HG03460 (cell line): ENCODE measurements at regions not wholly inside any gene's neighbourhood (a gene's known extent, or its start where the extent isn't known, plus 50 kb on each side); places are given as distances from the start of the nearest gene placed in this dataset.
"Not testable (repeated sequence)": the region's sequence is repeated elsewhere in the genome, so short reads cannot be mapped to it uniquely, and the experiment has no call there.

ENCODE experiments used
- ATAC-seq: cut with Tn5 transposase; IDR thresholded peaks from one replicate; pipeline ENCODE4 v1.9.1; 2021; ENCODE audit not compliant: unreplicated experiment

DNA sequence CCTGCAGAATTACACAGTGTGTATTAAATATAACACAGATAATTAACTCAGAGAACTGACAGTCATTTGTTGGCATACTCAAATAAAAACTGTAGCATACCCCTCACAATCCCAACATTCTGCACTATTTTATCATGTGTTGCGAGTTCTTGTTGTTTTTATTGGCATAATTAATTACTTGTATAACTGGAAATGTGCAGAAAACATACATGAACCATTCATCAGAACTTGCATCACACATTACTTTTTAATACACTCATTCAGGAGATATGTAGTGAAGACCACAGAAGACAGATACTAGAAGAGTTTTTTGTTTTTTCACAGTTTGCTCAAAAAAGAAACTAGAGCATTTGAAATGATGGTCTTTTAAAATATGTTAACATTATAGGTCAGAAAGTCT, 74.6 kb upstream of the NEIL3 start:
- ATAC-seq, result no peak

DNA sequence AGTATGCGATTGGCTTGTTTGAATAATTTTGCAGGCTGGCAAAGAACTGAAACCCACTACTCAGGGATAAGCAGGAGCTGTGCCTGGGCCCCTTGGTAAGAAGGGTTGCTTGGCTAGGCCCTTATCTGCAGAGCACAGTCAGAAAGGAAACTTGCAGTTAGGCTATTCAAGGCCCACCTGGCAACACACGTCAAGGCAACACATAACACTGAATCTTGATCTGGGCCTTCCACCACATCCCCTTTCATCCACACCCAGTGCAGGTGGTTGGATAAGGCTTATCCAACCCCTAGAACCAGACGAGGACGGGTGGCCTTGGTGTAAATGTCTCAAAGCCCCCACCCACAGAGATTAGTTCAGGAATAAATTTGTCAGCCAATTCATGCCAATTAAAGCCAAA, 72.8 kb upstream of the NEIL3 start:
- ATAC-seq, result no peak

DNA sequence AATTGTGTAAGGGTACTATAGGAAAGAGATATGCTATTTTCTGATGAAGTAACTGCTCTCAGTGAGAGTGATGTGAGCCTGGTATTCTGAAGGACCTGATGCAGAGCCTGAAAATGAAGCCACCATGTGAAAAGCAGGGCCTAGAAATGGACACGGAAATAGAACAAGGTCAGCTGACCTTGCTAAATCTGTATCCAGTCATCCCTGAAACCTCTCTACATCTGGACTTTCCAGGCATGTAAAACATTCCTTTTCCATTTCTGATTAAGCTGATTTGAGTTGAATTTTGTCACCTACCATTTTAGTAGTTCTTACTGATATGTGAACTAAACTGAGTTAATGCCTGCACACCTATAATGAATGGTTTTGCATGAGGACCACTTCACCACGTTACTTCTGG, 72.4 kb upstream of the NEIL3 start:
- ATAC-seq, result no peak

DNA sequence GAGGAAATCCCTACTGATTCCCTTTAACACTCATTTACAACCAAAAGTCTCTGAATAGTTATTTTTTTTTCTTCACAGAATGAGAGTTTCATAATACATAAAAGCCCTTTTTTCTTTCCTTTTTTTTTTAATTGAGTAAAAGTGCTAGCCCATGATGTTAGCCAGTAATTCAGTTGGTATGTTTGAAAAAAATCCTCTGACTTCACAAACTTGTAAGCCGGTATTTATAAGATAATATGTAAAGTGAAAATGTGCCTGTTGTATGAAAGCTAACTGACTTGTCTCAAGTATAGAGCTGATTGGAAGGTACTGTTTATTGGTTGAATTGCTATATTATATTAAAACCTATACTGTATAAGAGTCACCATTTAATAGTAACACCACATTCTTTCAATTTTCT, 70.2 kb upstream of the NEIL3 start:
- no peak for ATAC-seq

DNA sequence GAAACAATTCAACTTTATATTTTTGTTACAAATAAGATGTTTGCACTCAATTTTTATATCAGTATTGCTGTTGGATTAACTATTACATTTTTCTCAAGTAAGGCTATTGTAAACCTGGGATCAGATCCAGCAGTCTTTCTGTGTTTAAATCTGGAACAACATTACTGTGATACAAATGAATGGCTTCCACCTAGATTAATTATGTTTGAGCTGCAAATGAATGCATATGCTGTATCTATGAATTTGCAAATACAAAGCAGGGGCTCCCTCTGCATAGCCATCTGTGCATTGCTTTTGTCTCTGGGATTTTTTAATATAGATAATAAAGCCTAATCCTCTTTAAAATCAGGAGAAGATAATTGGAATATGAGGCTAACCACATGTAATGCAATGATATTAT, 69.8 kb upstream of the NEIL3 start:
- ATAC-seq, result no peak

DNA sequence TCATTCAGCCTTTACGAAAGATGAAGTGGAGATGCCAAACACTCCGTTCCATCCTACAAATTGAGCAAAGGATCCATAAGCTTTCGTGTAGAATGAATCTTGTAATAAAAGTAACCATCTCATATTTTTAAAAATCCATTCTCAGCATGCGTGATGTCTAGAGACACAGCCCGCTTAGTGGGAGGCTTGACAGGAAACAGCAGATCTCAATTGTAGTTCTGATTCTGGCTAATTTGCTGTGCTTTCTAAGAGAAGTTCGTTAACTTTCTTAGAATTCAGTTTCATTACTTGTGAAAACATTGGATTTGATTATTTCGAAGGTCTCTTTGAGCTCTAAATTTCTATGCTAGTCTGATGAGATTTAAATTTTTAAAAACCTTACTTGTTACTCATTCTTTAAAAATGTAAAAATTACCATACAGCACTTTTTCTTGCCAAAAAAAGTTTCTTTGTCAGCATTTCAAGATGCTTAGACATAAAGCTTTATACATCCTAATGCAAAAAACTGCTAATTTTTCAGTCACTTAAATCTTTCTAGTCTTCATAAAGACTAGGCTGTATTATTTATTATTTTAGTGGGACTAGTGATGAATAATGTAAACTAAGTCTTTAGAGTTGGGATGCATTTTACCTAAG, 66.9 kb upstream of the NEIL3 start:
- ATAC-seq, result no peak

DNA sequence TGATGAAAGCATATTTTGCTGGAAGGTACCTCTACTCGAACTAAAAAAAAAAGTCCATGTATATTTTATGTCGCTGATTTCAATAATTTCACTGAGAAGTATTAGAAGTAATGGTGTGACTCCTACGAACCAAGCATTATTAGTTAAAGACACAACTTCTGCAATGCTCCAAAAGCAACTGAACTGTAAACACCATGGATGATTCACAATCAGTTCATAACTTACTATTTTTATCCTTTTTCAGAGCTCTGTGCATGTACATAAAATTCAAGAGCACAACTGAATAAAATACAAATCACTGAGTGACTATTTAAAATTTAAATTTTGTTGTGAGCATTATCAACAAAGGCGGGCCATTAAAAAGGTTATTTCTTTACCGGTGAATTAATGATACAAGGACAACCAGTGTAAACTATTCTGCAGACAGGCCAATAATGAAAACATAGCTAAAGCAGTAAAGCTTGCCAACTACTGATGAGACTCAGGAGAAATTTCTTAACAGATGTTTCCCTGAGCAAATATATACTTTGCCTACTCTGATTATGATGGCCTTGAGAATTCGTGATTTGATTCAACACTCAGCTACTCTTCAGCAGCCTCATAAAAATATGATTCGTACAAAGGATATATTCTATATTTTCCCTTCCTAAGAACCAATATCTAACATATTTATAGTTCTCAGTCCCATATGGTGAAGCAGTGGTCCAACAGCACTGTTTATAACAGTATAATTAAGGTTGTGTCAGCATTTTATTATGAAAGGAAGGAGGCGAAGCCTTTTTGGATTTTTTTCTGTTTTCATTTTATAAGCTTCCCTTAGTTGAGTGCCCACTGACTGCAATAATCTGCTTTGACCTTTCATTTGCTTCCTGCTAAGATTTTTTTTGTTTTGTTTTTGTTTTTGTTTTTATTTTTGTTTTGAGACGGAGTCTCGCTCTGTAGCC, 62.8 kb upstream of the NEIL3 start:
- ATAC-seq, result no peak

DNA sequence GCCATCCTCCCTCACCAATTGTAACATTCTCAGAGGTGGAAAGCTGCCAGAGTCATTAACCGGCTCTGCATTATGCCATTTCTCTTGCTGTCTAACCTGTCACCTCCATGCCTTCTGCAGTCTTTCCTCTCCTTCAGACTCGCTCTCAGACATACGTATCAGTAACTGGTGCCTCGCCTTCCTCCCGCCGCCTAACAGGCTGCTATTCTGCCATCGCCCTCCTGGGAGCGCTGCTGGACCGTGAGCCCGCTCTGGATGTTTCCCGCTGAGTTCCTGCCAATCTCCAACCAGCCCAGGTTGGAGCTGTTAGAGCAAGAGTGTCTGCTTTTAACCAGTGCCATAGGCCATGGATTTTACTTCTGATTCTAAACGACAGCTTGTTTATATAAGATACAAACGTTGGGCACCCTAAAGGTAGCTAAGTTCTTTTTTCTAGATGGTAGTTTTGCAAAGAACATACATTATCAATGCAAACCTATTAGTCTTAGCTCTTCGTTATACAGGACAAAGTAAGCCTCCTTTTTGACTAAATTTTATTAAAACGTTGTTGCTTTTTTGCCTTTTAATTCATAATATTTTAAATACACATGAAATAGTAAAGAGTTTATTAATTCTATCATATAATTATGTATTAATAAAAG, 59.5 kb upstream of the NEIL3 start:
- ATAC-seq, result peak; percentile 96

DNA sequence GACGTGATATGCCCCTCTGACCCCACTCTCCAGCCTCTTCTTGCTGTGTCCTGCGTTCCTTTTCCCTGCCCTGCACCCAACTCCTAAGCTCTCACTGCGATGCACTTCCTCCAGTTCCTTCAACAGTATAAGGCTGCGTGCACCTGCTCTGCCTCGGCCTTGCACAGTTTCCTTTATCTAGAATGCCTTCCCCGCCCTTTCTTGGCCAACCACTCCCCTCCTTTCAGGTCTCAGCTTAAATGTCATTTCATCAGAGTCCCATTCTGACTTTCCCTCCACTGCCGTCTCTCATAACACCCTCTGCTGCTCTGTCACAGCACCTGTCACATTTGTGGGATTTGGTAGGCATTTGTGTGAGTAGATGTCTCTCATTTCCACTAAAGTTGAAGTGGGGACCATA, 58.4 kb upstream of the NEIL3 start:
- no peak for ATAC-seq

DNA sequence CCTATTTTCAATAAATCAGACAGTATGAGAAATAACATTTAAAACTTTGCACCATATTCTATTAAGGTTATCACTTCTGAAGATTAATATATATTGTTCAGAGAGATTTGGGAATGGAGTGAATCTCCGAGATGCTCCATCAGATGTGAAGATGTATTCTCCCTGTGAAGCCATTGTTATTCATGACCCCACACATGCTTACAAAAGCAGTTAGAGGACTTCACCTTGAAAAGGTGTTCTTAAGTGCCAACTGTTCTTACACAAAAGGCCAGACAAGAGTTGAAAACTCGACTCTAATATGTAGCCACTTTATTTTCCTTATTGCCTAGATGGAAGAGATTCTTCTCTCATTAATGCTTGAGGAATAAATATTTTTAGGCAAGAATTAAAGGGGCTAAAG, 54.3 kb upstream of the NEIL3 start:
- no peak for ATAC-seq

DNA sequence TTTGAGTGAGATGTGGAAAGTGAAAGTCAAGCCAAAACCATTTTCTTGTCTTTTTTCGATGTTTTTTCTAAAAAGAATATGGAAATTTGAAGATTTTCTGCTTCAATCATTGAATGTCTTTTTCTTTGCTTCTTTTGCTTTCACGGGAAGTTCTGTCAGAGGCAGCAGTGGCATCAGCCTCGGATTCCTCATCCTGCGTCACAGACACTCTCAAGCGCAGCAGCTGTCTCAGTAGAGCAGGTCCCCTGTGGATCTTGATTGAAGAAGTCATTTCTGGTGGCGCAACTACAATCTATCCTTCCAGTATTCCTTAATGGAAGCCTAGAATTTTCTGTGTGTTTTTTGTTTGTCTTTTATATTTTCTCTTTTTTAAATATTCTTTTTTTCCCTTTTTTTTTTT, 52.7 kb upstream of the NEIL3 start:
- no peak for ATAC-seq

DNA sequence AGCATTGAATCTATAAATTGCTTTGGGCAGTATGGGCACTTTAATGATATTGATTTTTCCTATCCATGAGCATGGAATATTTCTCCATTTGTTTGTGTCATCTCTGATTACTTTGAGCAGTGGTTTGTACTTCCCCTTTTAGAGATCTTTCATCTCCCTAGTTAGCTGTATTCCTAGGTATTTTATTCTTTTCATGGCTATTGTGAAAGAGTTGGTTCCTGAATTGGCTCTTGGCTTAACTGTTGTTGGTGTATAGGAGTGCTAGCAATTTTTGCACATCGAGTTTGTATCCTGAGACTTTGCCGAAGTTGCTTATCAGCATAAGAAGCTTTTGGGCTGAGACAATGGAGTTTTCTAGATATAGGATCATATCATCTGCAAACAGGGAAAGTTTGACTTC, 50.2 kb upstream of the NEIL3 start:
- not testable (repeated sequence) for ATAC-seq
